Keratinocyte (primary cell): ENCODE measurements at regions not wholly inside any gene's neighbourhood (a gene's known extent, or its start where the extent isn't known, plus 50 kb on each side); places are given as distances from the start of the nearest gene placed in this dataset.

Experiments used
- DNase-seq: peaks from one replicate; pipeline ENCODE4 v3.0.0-alpha.2; 2011; ENCODE audit warnings: low read depth, missing footprints, low spot score
- FAIRE-seq: peaks from 2 replicates; lab custom pipeline; 2011; peaks lifted over from hg19 to GRCh38; lab: Jason Lieb, UNC
- H2AFZ ChIP-seq: 2 replicates; pipeline ENCODE4 v1.6.0; 2012; ENCODE audit warnings: low read length, control low read depth, inconsistent platforms; ENCODE audit not compliant: control insufficient read depth
- H3K27ac ChIP-seq: 2 replicates; pipeline ENCODE4 v1.5.1; 2011; ENCODE audit warnings: low read length; ENCODE audit not compliant: control insufficient read depth, insufficient read depth
- H3K27me3 ChIP-seq: 3 replicates; pipeline ENCODE4 v1.6.0; 2011; ENCODE audit warnings: low read length; ENCODE audit not compliant: control insufficient read depth, insufficient read depth; ENCODE audit errors: extremely low read depth
- H3K36me3 ChIP-seq, 2 experiments: 2 replicates in 1 of 2; 3 replicates in 1 of 2; pipeline ENCODE4 v1.5.1; 2011; ENCODE audit warnings: low read length in 2 of 2, mild to moderate bottlenecking in 1 of 2; ENCODE audit not compliant: control insufficient read depth in 2 of 2, insufficient read depth in 2 of 2; ENCODE audit errors: extremely low read depth in 1 of 2
- H3K4me1 ChIP-seq: 3 replicates; pipeline ENCODE4 v1.5.1; 2011; ENCODE audit warnings: low read length; ENCODE audit not compliant: control insufficient read depth, insufficient read depth; ENCODE audit errors: extremely low read depth
- H3K4me2 ChIP-seq: 3 replicates; pipeline ENCODE4 v1.6.0; 2011; ENCODE audit warnings: low read depth, low read length; ENCODE audit not compliant: control insufficient read depth, insufficient read depth; ENCODE audit errors: extremely low read depth
- H3K4me3 ChIP-seq, 3 experiments: fragments of 200-600 bp in 1 of 3; sonication (generic) in 1 of 3; 2 replicates in 2 of 3; 3 replicates in 1 of 3; pipeline ENCODE4 v1.5.1; 2011 to 2016; ENCODE audit warnings: low read length in 3 of 3, mild to moderate bottlenecking in 3 of 3, control low read depth in 2 of 3, inconsistent platforms in 1 of 3, low read depth in 1 of 3, mixed read lengths in 1 of 3, mixed run types in 1 of 3, moderate library complexity in 1 of 3; ENCODE audit not compliant: control insufficient read depth in 2 of 3, insufficient read depth in 2 of 3; ENCODE audit errors: extremely low read depth in 1 of 3
- H3K79me2 ChIP-seq: 2 replicates; pipeline ENCODE4 v1.6.0; 2012; ENCODE audit warnings: low read length; ENCODE audit not compliant: control insufficient read depth, insufficient read depth
- H3K9ac ChIP-seq: 3 replicates; pipeline ENCODE4 v1.6.0; 2011; ENCODE audit warnings: low read length; ENCODE audit not compliant: control insufficient read depth, insufficient read depth; ENCODE audit errors: extremely low read depth
- H3K9me1 ChIP-seq: 3 replicates; pipeline ENCODE4 v1.6.0; 2011; ENCODE audit warnings: low read length; ENCODE audit not compliant: control insufficient read depth, insufficient read depth; ENCODE audit errors: extremely low read depth
- H3K9me3 ChIP-seq: 2 replicates; pipeline ENCODE4 v1.5.1; 2012; ENCODE audit warnings: low read depth, low read length; ENCODE audit not compliant: control insufficient read depth
- H4K20me1 ChIP-seq: 3 replicates; pipeline ENCODE4 v1.6.0; 2011; ENCODE audit warnings: low read length; ENCODE audit not compliant: control insufficient read depth, insufficient read depth; ENCODE audit errors: extremely low read depth
- CTCF ChIP-seq, 3 experiments: IDR thresholded peaks in 1 of 3; conservative IDR thresholded peaks in 1 of 3; optimal IDR thresholded peaks in 1 of 3; 2 replicates in 2 of 3; 3 replicates in 1 of 3; pipeline versions ENCODE3 to v1.5.1; 2011; ENCODE audit warnings: low read length in 3 of 3, mild to moderate bottlenecking in 3 of 3, moderate library complexity in 2 of 3, control low read depth in 1 of 3, inconsistent platforms in 1 of 3; ENCODE audit not compliant: insufficient read depth in 2 of 3; ENCODE audit errors: extremely low read depth in 1 of 3
- EZH2 ChIP-seq: IDR thresholded peaks from one replicate; pipeline ENCODE4 v1.6.1; 2012; ENCODE audit warnings: inconsistent platforms, mild to moderate bottlenecking, low read length, moderate library complexity
- dilution Hi-C: fragments of 300-500 bp; cut with MboI; formaldehyde crosslinking; loops from one replicate; pipeline ENCODE4 v1.7.0; 2020; ENCODE audit warnings: low sequenced_read_pairs; ENCODE audit not compliant: extremely low pct_ligation_motif_present

GRCh38 chr11:119550053-119550752, 127.2 kb upstream of the THY1 start:
- no peaks in the 10 kb centered on the region for H3K4me1 ChIP-seq
- H2AFZ ChIP-seq, result no peak overlapping the region
- no peak overlapping the region for H3K4me3 ChIP-seq
- H3K9ac ChIP-seq, result no peak overlapping the region
- H3K27me3 ChIP-seq, result no peaks in the 10 kb centered on the region
- no peaks in the 10 kb centered on the region for H3K79me2 ChIP-seq
- FAIRE-seq, result no peak
- no peak for DNase-seq
- H3K9me3 ChIP-seq, result peaks cover 4% of the 10 kb centered on the region
- H3K27ac ChIP-seq, result no peak overlapping the region
- dilution Hi-C loops, result no loop called here
- no peak for TF ChIP-seq CTCF (optimal IDR thresholded peaks at IDR 0.05 in 1 of 3, IDR thresholded peaks at IDR 0.05 in 1 of 3, conservative IDR thresholded peaks at IDR 0.05 in 1 of 3; ENCODE audit: extremely low read depth in 1 of 3, insufficient read depth in 2 of 3, low read length in 3 of 3)
- TF ChIP-seq EZH2, result no peak
- no peaks in the 10 kb centered on the region for H3K36me3 ChIP-seq
- H3K4me2 ChIP-seq, result no peak overlapping the region
- no peaks in the 10 kb centered on the region for H4K20me1 ChIP-seq
- no peaks in the 10 kb centered on the region for H3K9me1 ChIP-seq

- H4K20me1 ChIP-seq, result no peaks in the 10 kb centered on the region
- no peaks in the 10 kb centered on the region for H3K27me3 ChIP-seq
- H3K4me2 ChIP-seq, result no peak overlapping the region
- no peak for TF ChIP-seq EZH2
- no peak for TF ChIP-seq CTCF (optimal IDR thresholded peaks at IDR 0.05 in 1 of 3, IDR thresholded peaks at IDR 0.05 in 1 of 3, conservative IDR thresholded peaks at IDR 0.05 in 1 of 3; ENCODE audit: extremely low read depth in 1 of 3, insufficient read depth in 2 of 3, low read length in 3 of 3)
- FAIRE-seq (no peak), DNase-seq (no peak)
- H3K4me1 ChIP-seq, result no peaks in the 10 kb centered on the region
- no peak overlapping the region for H3K4me3 ChIP-seq
- dilution Hi-C loops, result no loop called here
- H3K79me2 ChIP-seq, result no peaks in the 10 kb centered on the region
- H3K27ac ChIP-seq, result no peak overlapping the region
- H3K36me3 ChIP-seq, result no peaks in the 10 kb centered on the region
- no peaks in the 10 kb centered on the region for H3K9me1 ChIP-seq
- peaks cover 4% of the 10 kb centered on the region for H3K9me3 ChIP-seq
- H2AFZ ChIP-seq, result no peak overlapping the region
- H3K9ac ChIP-seq, result no peak overlapping the region
Observed at GRCh38 chr11:119547511-119547910, 124.5 kb upstream of the THY1 start.
